ENCODE measurements at regions not wholly inside any gene's neighbourhood (a gene's known extent, or its start where the extent isn't known, plus 50 kb on each side); places are given as distances from the start of the nearest gene placed in this dataset.

DNA sequence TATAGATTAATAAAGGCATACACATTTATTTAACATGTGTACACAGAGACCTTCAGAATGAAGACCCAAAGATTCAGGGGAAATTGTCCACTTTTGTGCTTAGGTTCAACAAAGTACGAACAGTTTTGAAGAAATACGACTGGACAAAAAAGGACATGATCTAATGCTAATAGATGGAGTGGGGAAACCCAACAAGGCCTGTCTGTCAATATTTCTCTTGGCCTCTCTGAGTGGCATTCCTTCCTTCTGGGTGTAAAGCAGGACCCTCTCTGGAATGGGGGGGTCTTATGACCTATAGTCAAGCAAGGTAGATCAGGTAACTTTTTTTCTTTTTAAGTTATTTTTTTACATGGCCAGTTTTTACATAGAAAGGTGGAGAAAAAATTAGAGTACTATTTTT, 222.3 kb upstream of the IGFBP3 start:
- no peak for DNase-seq (ENCODE audit: low read depth)
- TF ChIP-seq, protein P1, sequence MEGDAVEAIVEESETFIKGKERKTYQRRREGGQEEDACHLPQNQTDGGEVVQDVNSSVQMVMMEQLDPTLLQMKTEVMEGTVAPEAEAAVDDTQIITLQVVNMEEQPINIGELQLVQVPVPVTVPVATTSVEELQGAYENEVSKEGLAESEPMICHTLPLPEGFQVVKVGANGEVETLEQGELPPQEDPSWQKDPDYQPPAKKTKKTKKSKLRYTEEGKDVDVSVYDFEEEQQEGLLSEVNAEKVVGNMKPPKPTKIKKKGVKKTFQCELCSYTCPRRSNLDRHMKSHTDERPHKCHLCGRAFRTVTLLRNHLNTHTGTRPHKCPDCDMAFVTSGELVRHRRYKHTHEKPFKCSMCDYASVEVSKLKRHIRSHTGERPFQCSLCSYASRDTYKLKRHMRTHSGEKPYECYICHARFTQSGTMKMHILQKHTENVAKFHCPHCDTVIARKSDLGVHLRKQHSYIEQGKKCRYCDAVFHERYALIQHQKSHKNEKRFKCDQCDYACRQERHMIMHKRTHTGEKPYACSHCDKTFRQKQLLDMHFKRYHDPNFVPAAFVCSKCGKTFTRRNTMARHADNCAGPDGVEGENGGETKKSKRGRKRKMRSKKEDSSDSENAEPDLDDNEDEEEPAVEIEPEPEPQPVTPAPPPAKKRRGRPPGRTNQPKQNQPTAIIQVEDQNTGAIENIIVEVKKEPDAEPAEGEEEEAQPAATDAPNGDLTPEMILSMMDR (IDR thresholded peaks at IDR 0.05; ENCODE audit: low read depth, low read length) = no peak
- TF ChIP-seq POLR2A (IDR thresholded peaks at IDR 0.05; ENCODE audit: extremely low read depth, insufficient read length) (no peak), MYC (IDR thresholded peaks at IDR 0.05; ENCODE audit: low read depth, low read length) (no peak)
- TF ChIP-seq, protein P2, sequence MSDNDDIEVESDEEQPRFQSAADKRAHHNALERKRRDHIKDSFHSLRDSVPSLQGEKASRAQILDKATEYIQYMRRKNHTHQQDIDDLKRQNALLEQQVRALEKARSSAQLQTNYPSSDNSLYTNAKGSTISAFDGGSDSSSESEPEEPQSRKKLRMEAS (IDR thresholded peaks at IDR 0.05; ENCODE audit: low read depth, low read length) = no peak
- H3K4me3 ChIP-seq (ENCODE audit: low read depth, low read length) = no peak overlapping the region

DNA sequence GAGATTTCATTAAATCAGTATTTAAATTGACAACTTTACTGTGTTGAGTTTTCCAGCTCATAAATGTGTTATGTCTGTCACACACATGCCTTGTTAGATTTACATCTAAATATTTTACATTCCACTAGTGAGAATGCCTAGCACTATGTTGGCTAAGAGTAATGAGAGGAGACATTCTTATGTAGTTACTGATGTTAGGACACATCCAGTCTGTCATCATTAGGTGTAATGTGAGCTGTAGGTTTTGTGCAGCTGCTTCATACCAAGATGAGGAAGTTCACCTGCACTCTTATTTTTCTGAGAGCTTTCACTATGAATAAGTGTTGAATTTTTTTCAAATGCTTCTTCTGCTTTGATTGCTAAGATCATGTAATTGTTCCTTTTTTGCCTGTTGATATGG, 218.0 kb upstream of the IGFBP3 start:
- TF ChIP-seq MYC (IDR thresholded peaks at IDR 0.05; ENCODE audit: low read depth, low read length) = no peak
- TF ChIP-seq, protein P1 (IDR thresholded peaks at IDR 0.05; ENCODE audit: low read depth, low read length) = no peak
- TF ChIP-seq POLR2A (IDR thresholded peaks at IDR 0.05; ENCODE audit: extremely low read depth, insufficient read length) = no peak
- TF ChIP-seq, protein P2 (IDR thresholded peaks at IDR 0.05; ENCODE audit: low read depth, low read length) = no peak
- H3K4me3 ChIP-seq (ENCODE audit: low read depth, low read length) = no peak overlapping the region
- DNase-seq (ENCODE audit: low read depth) = no peak

DNA sequence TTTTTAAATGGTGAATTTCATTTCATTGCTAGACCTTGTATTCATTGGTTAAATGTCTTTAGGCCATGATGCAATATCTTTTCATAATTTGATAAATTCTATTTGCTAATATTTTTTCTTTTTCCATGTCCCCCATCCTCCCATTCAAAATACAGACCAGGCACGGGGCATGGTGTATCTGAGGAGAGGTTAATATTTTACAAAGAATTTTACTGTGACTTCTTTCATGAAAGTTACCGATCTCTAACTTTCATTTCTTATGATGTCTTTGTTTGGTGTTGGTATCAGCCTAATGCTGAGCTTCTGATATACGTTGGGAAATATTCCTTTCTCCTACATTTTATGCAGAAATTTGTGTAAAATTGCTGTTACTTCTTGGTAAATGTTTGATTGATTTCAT, 216.7 kb upstream of the IGFBP3 start:
- DNase-seq (ENCODE audit: low read depth) = no peak
- TF ChIP-seq, protein P2 (IDR thresholded peaks at IDR 0.05; ENCODE audit: low read depth, low read length) = no peak
- no peak overlapping the region for H3K4me3 ChIP-seq (ENCODE audit: low read depth, low read length)

DNA sequence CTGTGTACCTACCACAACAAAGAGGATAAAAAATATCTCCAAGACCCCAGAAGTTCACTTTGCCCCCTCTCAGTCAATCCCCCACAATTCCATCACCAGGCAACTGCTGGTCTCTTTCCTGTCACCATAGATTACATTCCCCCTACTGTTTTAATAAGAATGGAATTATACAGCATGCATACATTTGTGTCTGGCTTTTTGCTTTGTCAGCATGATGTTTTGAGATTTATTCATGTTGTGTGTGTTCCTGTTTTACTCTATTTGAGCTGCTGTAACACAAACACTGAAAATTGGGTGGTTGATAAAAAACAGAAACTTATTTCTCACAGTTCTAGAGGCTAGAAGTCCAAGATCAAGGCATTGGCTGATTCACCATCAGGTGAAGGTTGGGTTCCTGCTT, 214.5 kb upstream of the IGFBP3 start:
- TF ChIP-seq POLR2A (IDR thresholded peaks at IDR 0.05; ENCODE audit: extremely low read depth, insufficient read length) (no peak), MYC (IDR thresholded peaks at IDR 0.05; ENCODE audit: low read depth, low read length) (no peak)
- TF ChIP-seq, protein P1 (IDR thresholded peaks at IDR 0.05; ENCODE audit: low read depth, low read length) = no peak
- TF ChIP-seq, protein P2 (IDR thresholded peaks at IDR 0.05; ENCODE audit: low read depth, low read length) = no peak
- no peak for DNase-seq (ENCODE audit: low read depth)
- no peak overlapping the region for H3K4me3 ChIP-seq (ENCODE audit: low read depth, low read length)

DNA sequence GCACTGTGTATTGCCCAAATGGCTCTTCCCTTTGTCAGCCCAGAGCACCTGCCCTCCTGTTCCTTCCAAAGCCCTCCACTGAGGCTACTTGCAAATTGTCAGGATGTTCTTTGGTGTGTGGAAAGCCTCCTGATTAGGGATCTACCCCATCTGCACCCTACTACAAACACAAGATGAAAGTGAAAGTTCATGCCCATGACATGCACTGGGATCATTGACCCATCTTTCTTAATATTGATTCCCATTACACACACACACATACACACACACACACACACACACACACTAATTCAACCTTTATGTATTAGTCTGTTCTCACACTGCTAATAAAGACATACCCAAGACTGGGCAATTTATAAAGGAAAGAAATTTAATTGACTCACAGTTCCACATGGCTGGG, 213.7 kb upstream of the IGFBP3 start:
- DNase-seq (ENCODE audit: low read depth) = no peak
- TF ChIP-seq, protein P2 (IDR thresholded peaks at IDR 0.05; ENCODE audit: low read depth, low read length) = no peak
- TF ChIP-seq MYC (IDR thresholded peaks at IDR 0.05; ENCODE audit: low read depth, low read length) (no peak), POLR2A (IDR thresholded peaks at IDR 0.05; ENCODE audit: extremely low read depth, insufficient read length) (no peak)
- TF ChIP-seq, protein P1 (IDR thresholded peaks at IDR 0.05; ENCODE audit: low read depth, low read length) = no peak
- no peak overlapping the region for H3K4me3 ChIP-seq (ENCODE audit: low read depth, low read length)

DNA sequence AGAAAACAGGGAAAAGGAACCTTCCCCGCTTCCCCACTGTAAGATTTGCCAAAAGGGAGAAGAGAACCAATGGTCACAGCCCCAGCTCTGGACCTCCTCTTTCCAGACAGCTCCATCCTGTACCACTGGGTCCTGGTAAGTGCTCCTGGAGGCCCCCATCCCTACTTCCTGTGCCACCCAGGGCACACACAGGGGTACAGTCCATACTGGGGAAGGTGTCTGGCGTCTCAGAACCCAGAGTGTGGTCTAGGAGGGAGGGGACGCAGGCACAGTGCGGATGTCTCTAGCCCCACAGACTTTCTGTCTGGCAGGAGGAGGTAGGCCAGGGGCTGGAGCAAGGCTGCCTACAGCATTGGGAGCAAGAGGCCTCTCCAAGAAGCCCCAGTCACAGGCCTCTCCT, 213.3 kb upstream of the IGFBP3 start:
- H3K4me3 ChIP-seq (ENCODE audit: low read depth, low read length) = no peak overlapping the region
- TF ChIP-seq, protein P1 (IDR thresholded peaks at IDR 0.05; ENCODE audit: low read depth, low read length) = no peak
- TF ChIP-seq, protein P2 (IDR thresholded peaks at IDR 0.05; ENCODE audit: low read depth, low read length) = no peak
- TF ChIP-seq MYC (IDR thresholded peaks at IDR 0.05; ENCODE audit: low read depth, low read length) (no peak), POLR2A (IDR thresholded peaks at IDR 0.05; ENCODE audit: extremely low read depth, insufficient read length) (no peak)
- DNase-seq (ENCODE audit: low read depth) = no peak
